NCI-H524 (cell line): ENCODE measurements at regions not wholly inside any gene's neighbourhood (a gene's known extent, or its start where the extent isn't known, plus 50 kb on each side); places are given as distances from the start of the nearest gene placed in this dataset.
A peak's percentile ranks its signal among the peaks of the same experiment; 100 is the strongest.

Source experiments
- DNase-seq, 2 experiments: peaks; one replicate each; lab custom pipeline; 2025; lab: John Stamatoyannopoulos, UW

GRCh38 chr4:182179751-182180150 is 63.5 kb upstream of the TENM3 start:
- DNase-seq: no peak

- DNase-seq: no peak
These were observed 57.7 kb upstream of the TENM3 start for GRCh38 chr4:182185491-182185890.

GRCh38 chr4:182187674-182188073 is 55.5 kb upstream of the TENM3 start:
- no peak for DNase-seq

- DNase-seq: no peak
These were observed 54.6 kb upstream of the TENM3 start for GRCh38 chr4:182188622-182189021.

- no peak for DNase-seq
These were observed 53.9 kb upstream of the TENM3 start for GRCh38 chr4:182189103-182189878.

- DNase-seq: peak; percentile 20 to 53
These were observed 52.9 kb upstream of the TENM3 start for GRCh38 chr4:182190306-182190705.

- DNase-seq: no peak
These were observed 50.6 kb upstream of the TENM3 start for GRCh38 chr4:182192511-182193181.

- no peak for DNase-seq
These were observed 49.9 kb upstream of the TENM3 start for GRCh38 chr4:182193311-182193710.
